ENCODE measurements at regions not wholly inside any gene's neighbourhood (a gene's known extent, or its start where the extent isn't known, plus 50 kb on each side); places are given as distances from the start of the nearest gene placed in this dataset.
"Not testable (repeated sequence)": the region's sequence is repeated elsewhere in the genome, so short reads cannot be mapped to it uniquely, and the experiment has no call there.

DNA sequence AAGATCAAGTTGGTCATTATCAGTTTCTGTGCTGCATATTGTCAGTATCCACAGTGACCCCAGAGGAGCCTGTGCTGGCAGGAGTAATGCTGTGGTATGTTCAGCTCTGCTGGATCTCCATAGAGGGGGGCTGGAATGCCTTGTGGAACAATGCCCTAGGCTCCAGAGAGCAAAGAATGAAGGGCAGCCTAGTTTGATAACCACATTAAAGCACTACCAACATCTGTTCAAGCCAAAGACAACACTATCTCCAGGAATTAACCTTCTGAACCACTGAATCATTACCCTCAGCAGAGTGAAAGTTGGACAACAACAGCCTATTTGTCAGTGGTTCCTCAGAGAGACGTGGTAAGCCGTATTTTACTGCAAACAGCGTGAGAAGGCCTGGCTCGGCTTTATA, 192.3 kb upstream of the CXorf66 start:
- DNase-seq = no peak

DNA sequence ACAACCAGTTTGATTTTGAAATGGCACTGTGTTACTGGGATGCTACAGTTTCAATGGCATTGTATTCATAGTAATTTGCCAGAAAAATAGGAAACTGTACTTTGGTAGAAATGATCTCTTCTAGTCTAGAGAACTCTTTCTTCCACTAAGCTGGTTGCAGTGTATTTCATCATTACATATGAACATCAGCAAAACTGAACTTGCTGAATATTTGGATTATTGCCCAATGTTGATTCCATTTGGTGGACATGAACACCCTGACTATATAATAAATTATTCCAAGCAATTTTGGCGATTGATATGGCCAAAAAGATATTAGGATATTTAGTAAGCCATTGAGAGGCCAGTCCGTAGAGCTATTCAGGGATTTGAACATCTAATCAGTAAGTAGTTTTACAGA, 191.8 kb upstream of the CXorf66 start:
- no peak for DNase-seq

- no peak for DNase-seq
Observed at GRCh38 chrX:140151316-140151715, 186.0 kb upstream of the CXorf66 start.

GRCh38 chrX:140149761-140150160, 184.4 kb upstream of the CXorf66 start:
- DNase-seq = no peak

GRCh38 chrX:140141444-140142029, 176.2 kb upstream of the CXorf66 start:
- no peak for DNase-seq

GRCh38 chrX:140138492-140138891, 173.2 kb upstream of the CXorf66 start:
- DNase-seq = not testable (repeated sequence)

DNA sequence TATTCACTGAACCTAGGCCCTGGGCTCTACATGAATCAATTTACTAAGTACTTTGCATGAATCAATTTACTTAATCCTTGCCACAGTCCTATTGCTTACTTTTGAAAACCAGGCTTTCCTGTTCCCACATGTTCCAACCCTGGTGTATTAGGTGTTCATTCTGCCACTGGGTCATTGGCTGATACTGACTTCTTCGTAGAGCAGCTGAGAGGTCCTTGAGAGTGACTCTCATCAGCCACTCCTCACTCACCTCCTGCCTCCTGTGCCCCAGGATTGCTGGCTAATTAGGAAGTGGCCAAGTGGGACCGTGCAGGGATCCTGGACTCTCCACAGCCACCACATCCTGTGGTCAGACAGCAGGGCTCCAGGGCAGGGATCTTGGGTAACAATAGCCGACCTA, 172.7 kb upstream of the CXorf66 start:
- not testable (repeated sequence) for DNase-seq

DNA sequence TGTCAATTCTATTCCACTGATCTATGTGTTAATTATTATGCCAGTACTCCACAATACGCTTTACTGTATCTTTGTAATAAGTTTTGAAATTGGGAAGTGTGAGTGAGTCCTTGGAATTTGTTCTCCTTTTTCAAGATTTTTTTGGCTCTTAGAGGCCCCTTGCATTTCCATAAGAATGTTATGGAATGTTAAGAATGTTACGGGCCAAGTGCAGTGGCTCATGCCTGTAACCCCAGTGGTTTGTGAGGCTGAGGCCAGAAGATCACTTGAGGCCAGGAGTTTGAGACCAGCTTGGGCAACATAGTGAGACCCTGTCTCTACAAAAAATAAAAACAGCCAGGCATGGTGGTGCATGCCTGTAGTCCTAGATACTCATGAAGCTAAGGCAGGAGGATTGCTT, 167.6 kb upstream of the CXorf66 start:
- DNase-seq = no peak

DNA sequence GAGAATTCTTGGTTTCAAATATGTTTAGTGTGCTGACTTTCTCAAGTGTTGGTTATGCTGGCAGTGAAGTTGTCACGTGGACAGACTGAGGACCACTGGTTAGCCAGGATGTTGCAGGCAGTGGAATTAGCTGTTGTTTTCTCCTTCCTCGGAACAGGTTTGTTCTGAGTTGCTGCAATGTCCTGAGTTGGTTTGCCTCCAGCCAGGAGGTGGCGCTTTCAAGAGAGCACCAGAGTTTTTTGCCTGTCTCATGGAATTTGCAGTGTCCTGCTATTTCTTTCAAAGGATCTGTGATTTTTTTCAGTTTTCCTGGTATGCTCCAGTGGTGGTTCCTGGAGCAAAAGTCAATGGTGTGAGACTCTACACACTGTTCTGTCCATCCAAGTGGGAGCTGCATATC, 158.1 kb upstream of the CXorf66 start:
- no peak for DNase-seq

- not testable (repeated sequence) for DNase-seq
Observed at GRCh38 chrX:140114059-140114458, 148.7 kb upstream of the CXorf66 start.

GRCh38 chrX:140110081-140110650, 144.8 kb upstream of the CXorf66 start:
- no peak for DNase-seq

DNA sequence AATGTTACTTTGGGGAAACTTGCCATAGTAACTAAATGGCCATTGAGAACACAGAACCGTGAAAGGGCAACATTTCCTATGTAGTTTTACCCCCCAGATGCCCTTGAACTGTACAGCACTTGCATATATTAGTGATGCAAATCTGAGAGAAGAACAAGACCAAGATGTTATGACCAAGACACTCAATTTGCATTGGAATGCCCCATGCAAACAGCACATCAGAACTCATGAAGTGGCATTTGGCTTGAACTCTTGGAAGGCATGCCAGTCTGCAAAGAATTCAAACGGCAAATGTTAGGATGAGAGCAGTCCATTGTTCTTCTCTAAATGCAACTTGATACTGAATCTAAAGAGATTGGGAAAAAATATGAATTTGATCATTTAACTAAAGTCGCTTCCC, 139.4 kb upstream of the CXorf66 start:
- DNase-seq = no peak

- DNase-seq = no peak
Observed at GRCh38 chrX:140099221-140099620, 133.9 kb upstream of the CXorf66 start.

DNA sequence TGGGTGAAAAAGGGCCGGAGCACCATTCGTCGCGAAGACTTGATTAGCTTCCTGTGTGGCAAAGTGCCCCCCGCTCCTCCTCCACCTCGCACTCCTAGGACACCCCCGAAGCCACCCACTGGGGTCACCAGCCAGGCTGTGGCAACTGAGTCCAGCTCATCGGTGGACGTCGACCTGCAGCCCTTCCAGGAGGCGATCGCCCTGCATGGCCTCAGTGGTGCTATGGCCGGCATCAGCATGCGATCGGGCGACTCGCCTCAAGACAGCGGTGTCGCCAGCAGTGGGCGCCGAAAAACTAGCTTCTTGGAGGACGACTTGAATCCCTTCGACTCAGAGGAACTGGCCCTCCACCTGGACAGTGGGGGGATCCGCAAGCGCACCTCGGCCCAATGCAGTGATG, 126.8 kb upstream of the CXorf66 start:
- DNase-seq = no peak

DNA sequence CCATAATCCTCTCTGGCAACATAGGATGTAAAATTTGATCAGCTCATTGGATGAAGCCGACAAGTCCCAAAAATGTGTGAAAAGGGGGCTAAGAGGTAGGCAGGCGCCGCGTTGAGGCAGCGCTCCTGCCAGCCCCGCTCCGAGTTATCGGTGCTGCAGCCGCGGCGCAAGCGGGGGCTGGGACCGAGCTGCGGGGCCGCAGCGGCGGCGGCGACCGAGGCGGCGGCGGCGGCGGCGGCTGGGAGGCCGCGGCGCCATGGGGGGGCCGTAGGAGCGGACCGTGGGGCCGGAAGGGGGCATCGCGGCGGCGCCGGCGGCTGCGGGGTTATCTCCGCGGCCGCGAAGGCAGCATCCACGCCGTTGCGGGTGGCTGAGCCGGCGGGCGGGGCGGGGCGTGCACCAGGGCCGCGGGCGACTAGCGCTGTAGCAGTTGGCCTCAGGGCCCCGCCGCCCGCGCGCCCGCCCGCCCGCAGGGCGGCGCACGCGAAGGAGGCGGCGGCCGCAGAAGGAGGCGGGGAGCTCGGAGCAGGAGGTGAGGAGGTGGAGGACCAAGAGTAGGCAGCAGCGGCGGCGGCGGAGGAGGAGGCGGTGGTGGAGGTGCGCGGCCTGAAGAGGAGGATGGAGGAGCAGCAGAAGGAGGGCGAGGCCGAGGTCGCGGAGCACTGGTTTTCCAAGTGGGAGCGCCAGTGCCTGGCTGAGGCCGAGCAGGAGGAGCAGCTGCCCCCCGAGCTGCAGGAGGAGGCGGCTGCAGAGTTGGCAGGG, 126.0 kb upstream of the CXorf66 start:
- no peak for DNase-seq

GRCh38 chrX:140090800-140091124, 125.4 kb upstream of the CXorf66 start:
- no peak for DNase-seq

DNA sequence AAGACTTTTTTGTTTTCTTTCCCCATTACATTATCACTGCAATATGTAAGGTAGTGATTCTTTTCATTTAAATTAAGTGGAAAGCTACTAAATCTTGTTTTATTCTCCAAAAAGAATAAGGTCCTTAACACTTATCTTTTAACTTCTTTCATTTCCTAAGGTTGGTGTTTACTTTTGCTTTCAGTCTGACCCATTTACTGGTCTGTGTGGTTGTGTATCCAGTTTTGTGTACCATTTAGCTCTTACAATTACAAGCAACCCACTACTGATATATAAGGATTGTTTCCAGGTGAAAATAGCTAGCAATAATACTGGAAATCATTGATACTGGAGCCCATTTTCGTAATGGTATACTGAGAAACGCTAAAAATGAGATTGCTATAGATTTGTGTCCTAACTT, 123.1 kb upstream of the CXorf66 start:
- no peak for DNase-seq

DNA sequence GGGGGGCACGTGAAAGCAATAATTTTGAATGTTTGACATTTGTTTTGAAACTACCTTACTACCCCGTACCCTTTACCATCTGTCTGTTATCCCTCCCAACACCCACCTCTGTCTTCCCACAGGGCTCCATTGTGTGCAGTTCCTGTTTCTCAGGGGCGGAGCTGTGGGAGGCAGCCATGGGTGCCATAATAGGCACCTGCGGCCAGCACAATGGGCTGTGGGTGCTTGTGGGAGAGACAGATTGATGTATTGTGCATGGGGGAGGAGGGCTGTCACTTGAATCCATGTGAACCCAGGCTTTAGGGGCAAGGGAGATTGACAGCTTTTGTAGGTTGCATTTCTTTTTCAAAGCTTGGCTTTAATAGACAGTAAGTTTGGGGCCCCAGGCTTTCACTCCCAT, 122.6 kb upstream of the CXorf66 start:
- DNase-seq = no peak

DNA sequence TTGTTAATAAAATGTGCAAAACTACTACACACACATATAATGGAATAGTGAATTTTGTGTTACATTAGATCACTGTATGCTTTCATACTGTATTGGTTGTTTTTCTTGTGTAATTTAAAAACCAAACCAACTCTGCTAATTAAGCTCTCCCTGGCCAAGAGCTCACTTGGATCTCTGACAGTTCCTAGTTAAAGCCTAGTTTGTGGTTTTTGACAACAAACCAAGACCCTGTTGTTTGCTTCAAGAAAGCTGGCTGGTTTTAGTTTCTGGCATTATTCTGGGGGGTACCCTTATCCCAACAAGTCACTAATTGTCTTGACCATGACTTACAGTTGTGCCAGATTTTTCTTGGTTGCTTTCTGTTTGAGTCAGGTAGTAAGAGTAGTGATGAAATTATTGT, 121.4 kb upstream of the CXorf66 start:
- no peak for DNase-seq

DNA sequence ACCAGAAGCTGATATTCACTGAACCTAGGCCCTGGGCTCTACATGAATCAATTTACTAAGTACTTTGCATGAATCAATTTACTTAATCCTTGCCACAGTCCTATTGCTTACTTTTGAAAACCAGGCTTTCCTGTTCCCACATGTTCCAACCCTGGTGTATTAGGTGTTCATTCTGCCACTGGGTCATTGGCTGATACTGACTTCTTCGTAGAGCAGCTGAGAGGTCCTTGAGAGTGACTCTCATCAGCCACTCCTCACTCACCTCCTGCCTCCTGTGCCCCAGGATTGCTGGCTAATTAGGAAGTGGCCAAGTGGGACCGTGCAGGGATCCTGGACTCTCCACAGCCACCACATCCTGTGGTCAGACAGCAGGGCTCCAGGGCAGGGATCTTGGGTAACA, 109.5 kb upstream of the CXorf66 start:
- DNase-seq = not testable (repeated sequence)

DNA sequence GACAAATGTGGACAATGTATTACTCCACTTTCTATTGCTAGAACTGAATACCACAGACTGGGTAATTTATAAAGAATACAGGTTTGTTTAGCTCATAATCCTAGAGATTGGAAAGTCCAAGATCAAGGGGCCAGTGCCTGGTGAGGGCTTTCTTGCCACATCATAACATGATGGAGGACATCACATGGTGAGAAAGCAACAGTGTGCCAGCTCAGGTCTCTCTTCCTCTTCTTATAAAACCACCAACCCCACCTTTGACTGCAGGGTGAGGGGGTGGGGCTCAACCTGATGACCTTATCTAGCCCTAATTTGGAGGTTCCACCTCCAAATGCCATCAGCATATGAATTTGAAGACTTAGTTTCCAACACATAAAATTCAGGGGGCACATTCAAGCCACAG, 105.7 kb upstream of the CXorf66 start:
- DNase-seq = no peak

- no peak for DNase-seq
Observed at GRCh38 chrX:140065961-140066662, 100.8 kb upstream of the CXorf66 start.

DNA sequence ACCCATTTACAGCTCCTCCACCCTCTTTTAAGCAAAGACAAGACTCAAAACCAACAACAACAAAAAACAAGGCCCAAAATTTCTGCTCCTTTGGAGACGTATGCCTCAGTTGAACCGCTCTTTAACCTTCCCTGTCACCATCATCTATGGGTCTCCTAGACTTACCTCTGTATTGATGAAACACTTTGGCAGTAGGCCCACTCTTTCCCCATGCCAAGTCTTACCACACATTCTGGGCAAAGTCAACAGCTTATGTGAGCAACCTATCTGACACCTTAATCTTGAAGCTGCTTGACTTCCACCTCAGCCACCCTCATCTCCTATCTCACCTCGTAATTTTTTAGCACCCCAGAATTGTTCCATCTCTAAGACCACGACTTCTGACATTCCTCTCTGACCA, 99.7 kb upstream of the CXorf66 start:
- no peak for DNase-seq

DNA sequence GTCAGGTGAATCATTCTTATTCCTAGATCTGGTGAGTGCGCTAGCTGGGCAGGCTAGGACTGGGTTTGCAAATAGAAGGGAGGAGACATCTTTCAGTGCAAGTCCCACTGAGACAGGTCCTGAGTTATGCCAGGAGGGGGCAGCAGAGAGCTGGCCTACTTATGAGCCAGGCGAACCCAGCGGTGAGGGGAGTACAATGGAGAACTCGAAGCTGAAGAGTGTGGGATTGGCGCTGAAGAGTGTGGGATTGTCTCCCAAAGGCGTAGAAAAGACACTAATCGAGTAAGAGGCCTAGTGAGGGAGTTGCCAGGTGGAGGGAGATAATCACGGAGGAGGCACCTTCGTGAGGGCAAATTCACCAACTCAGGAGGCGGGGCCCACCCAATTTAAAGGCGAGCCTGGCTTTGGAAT, 91.7 kb upstream of the CXorf66 start:
- DNase-seq = peak in 2 of 4 experiments; percentile 1 to 10

All from activated CD4-positive, CD25-positive, alpha-beta regulatory T cell (primary cell).